ENCODE measurements at regions not wholly inside any gene's neighbourhood (a gene's known extent, or its start where the extent isn't known, plus 50 kb on each side); places are given as distances from the start of the nearest gene placed in this dataset.
"Not testable (repeated sequence)": the region's sequence is repeated elsewhere in the genome, so short reads cannot be mapped to it uniquely, and the experiment has no call there.

- Histone ChIP-seq H4K20me1 (ENCODE audit: insufficient read depth) (no peaks in the 10 kb centered on the region), H3K4me1 (ENCODE audit: control insufficient read depth in 1 of 2, insufficient read depth in 2 of 2, low read depth in 1 of 2, low read length in 1 of 2) (no peaks in the 10 kb centered on the region), H3K36me3 (replicated peaks in 1 of 2; ENCODE audit: control insufficient read depth in 1 of 2, insufficient read depth in 2 of 2, low read length in 1 of 2) (no peaks in the 10 kb centered on the region), H3K27ac (ENCODE audit: low read depth in 2 of 2, low read length in 1 of 2) (no peak overlapping the region), H3K9me3 (no peaks in the 10 kb centered on the region), H3K27me3 (ENCODE audit: insufficient read depth) (no peaks in the 10 kb centered on the region; the same call in 1 of the 2 replicates), H2AFZ (ENCODE audit: low read depth) (no peak overlapping the region), H3K9me2 (no peaks in the 10 kb centered on the region), H3K79me2 (ENCODE audit: insufficient read depth) (no peaks in the 10 kb centered on the region), H3F3A (replicated peaks; ENCODE audit: insufficient read depth) (no peaks in the 10 kb centered on the region), H3K4me2 (no peak overlapping the region), H3K4me3 (ENCODE audit: low read depth in 2 of 2, low read length in 1 of 2) (no peak overlapping the region), H3K9ac (no peak overlapping the region)
- no peak for DNase-seq
- no peak for TF ChIP-seq RCOR1 (IDR thresholded peaks at IDR 0.05; ENCODE audit: low read length)
- ChIA-PET POLR2A (no interaction called here), CTCF (interaction anchor here (1.1 kb wide), 1 partner anchor 33 kb away, joined by 3 read pairs; no protein-coding TSS in a partner anchor)
- WGBS (ENCODE audit: low lambda C conversion rate): 18% methylated on average over 6 of the region's 6 CpGs
Measured at GRCh38 chrX:30144971-30145731, 70.2 kb upstream of the MAGEB2 start.

GRCh38 chrX:30147996-30148643 lies 67.2 kb upstream of the MAGEB2 start:
- H3K79me2 ChIP-seq (ENCODE audit: insufficient read depth): no peaks in the 10 kb centered on the region
- H3K27ac ChIP-seq (ENCODE audit: low read depth in 2 of 2, low read length in 1 of 2): no peak overlapping the region
- H3K9ac ChIP-seq: no peak overlapping the region
- H3K36me3 ChIP-seq (replicated peaks in 1 of 2; ENCODE audit: control insufficient read depth in 1 of 2, insufficient read depth in 2 of 2, low read length in 1 of 2): no peaks in the 10 kb centered on the region
- H3F3A ChIP-seq (replicated peaks; ENCODE audit: insufficient read depth): no peaks in the 10 kb centered on the region
- ChIA-PET POLR2A (no interaction called here), CTCF (interaction anchor here (1.5 kb wide), 1 partner anchor 10 kb away, joined by 5 read pairs; no protein-coding TSS in a partner anchor)
- DNase-seq: no peak
- no peaks in the 10 kb centered on the region for H3K9me3 ChIP-seq
- H2AFZ ChIP-seq (ENCODE audit: low read depth): no peak overlapping the region
- H3K4me3 ChIP-seq (ENCODE audit: low read depth in 2 of 2, low read length in 1 of 2): no peak overlapping the region
- no peaks in the 10 kb centered on the region for H4K20me1 ChIP-seq (ENCODE audit: insufficient read depth)
- no peak for TF ChIP-seq RCOR1 (IDR thresholded peaks at IDR 0.05; ENCODE audit: low read length)
- TF ChIP-seq EZH2phosphoT487 (IDR thresholded peaks at IDR 0.05; ENCODE audit: borderline replicate concordance, low read depth): no peak
- no peak for TF ChIP-seq REST (IDR thresholded peaks at IDR 0.05; ENCODE audit: low read depth, low read length)
- TF ChIP-seq, protein P1, sequence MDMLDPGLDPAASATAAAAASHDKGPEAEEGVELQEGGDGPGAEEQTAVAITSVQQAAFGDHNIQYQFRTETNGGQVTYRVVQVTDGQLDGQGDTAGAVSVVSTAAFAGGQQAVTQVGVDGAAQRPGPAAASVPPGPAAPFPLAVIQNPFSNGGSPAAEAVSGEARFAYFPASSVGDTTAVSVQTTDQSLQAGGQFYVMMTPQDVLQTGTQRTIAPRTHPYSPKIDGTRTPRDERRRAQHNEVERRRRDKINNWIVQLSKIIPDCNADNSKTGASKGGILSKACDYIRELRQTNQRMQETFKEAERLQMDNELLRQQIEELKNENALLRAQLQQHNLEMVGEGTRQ (IDR thresholded peaks at IDR 0.05; ENCODE audit: borderline replicate concordance, low read depth, low read length): no peak
- TF ChIP-seq IRF3 (IDR thresholded peaks at IDR 0.05; ENCODE audit: low read depth, low read length): no peak
- no peak for TF ChIP-seq POLR2AphosphoS5 (IDR thresholded peaks at IDR 0.05; ENCODE audit: low read depth, low read length)
- TF ChIP-seq CHD2 (IDR thresholded peaks at IDR 0.05; ENCODE audit: low read length, partially characterized antibody): no peak
- TF ChIP-seq MXI1 (IDR thresholded peaks at IDR 0.05; ENCODE audit: low read depth, low read length): no peak
- no peaks in the 10 kb centered on the region for H3K4me1 ChIP-seq (ENCODE audit: control insufficient read depth in 1 of 2, insufficient read depth in 2 of 2, low read depth in 1 of 2, low read length in 1 of 2)
- no peak overlapping the region for H3K4me2 ChIP-seq
- H3K27me3 ChIP-seq (ENCODE audit: insufficient read depth): no peaks in the 10 kb centered on the region; the same call in 1 of the 2 replicates
- H3K9me2 ChIP-seq: no peaks in the 10 kb centered on the region
- WGBS (ENCODE audit: low lambda C conversion rate): 11% methylated on average over 8 of the region's 16 CpGs

DNA sequence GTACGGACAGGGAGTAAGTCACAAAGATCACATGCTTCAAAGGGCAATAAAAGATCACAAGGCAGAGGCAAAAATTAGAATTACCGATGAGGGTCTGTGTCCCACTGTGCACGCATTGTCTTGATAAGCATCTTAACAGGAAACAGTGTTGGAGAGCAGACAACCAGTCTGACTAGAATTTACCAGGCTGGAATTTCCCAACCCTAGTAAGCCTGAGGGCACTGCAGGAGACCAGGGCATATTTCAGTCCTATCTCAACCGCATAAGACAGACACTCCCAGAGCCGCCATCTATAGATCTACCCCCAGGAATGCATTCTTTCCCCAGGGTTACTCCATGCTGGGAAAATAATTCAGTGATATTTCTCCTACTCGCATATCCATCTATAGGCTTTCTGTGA lies 66.2 kb upstream of the MAGEB2 start:
- H3K36me3 ChIP-seq (replicated peaks in 1 of 2; ENCODE audit: control insufficient read depth in 1 of 2, insufficient read depth in 2 of 2, low read length in 1 of 2); H3K9me2 ChIP-seq; H3K79me2 ChIP-seq (ENCODE audit: insufficient read depth); H3F3A ChIP-seq (replicated peaks; ENCODE audit: insufficient read depth); H3K9me3 ChIP-seq; H2AFZ ChIP-seq (ENCODE audit: low read depth); H3K9ac ChIP-seq; H3K27ac ChIP-seq (ENCODE audit: low read depth in 2 of 2, low read length in 1 of 2); POLR2A ChIA-PET; H3K27me3 ChIP-seq (ENCODE audit: insufficient read depth); H3K4me3 ChIP-seq (ENCODE audit: low read depth in 2 of 2, low read length in 1 of 2); H4K20me1 ChIP-seq (ENCODE audit: insufficient read depth); H3K4me2 ChIP-seq; CTCF ChIA-PET; H3K4me1 ChIP-seq (ENCODE audit: control insufficient read depth in 1 of 2, insufficient read depth in 2 of 2, low read depth in 1 of 2, low read length in 1 of 2); DNase-seq: not testable (repeated sequence)
- 18% methylated on average over 6 of the region's 6 CpGs for WGBS (ENCODE audit: low lambda C conversion rate)

Measured in SK-N-SH (cell line).